ENCODE measurements at regions not wholly inside any gene's neighbourhood (a gene's known extent, or its start where the extent isn't known, plus 50 kb on each side); places are given as distances from the start of the nearest gene placed in this dataset.

DNA sequence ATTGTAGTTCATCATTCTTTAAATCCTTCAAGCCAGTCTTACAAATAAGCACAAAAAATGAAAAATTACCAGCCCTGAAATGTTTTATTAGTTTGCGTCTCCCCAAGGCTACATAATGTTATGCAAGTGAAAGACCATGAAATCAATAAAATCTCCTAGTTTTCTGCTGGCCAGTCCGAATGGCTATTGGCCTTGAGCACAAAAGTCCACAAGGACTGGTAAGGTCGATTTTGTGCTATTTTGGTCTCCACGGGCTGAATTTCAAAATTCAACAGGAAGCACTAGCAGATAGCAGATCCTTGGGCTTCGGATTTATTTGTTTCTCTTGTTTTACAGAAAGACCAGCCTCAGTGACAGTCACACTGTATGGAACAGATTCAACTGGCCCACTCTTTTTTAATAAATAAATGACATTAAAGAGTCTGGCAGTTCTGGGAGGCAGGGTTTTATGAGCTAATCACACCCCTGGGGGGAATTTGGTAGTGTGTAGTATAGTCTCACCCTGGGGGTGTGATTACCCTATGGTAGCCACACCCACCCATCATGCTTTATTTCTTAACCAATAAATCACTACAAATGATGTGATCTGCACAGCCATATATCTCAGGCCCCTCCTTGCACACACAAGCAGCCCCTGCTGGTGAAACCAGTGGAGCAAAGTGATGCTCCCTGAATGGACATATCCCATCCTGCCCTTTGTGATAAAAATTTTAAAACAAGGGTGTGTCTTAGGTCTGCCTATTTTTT is 51.1 kb upstream of the TMEM33 start:
- ATAC-seq, result no peak
- no peak for DNase-seq
- intact Hi-C loops (cut with micrococcal nuclease), result loop anchor here (5.0 kb wide), 1 partner anchor 187 kb away; no protein-coding TSS in a partner anchor

DNA sequence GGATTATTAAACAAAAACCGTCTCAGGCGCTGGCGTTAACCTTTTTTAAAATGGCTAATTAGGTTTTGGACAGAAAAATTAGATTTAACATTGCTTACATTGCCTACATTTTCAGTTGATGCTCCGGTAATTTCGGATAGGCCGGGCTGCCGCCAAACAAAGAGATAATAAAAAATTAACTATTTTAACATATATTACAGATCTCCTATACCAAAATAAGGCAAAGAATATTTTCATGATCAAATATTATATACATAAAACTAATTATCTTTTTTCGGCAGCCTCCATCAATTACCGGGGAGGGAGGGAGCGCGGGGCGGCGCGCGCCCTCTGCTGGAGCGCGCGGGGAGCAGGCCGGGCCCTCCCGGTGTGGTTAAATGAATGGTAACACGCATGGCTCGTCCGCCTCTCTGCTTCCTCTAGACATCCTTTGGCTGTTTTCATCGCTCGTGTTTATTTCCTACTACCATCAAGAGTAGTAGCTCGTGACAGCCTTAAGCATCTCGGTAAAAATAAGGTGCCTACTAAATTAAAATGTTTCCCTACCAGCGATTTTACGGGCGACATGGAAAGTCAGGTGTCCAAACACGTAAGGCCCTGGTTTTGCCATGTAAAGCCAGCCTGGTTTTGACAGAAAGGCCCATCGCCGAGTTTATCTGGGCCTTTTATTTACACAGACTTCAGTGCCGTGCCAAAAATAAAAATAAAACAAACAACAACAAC is 52.4 kb upstream of the TMEM33 start:
- intact Hi-C loops (cut with micrococcal nuclease), result loop anchor here (5.0 kb wide), 1 partner anchor 185 kb away; no protein-coding TSS in a partner anchor
- DNase-seq, result peak; percentile 67
- ATAC-seq, result peak; percentile 89

DNA sequence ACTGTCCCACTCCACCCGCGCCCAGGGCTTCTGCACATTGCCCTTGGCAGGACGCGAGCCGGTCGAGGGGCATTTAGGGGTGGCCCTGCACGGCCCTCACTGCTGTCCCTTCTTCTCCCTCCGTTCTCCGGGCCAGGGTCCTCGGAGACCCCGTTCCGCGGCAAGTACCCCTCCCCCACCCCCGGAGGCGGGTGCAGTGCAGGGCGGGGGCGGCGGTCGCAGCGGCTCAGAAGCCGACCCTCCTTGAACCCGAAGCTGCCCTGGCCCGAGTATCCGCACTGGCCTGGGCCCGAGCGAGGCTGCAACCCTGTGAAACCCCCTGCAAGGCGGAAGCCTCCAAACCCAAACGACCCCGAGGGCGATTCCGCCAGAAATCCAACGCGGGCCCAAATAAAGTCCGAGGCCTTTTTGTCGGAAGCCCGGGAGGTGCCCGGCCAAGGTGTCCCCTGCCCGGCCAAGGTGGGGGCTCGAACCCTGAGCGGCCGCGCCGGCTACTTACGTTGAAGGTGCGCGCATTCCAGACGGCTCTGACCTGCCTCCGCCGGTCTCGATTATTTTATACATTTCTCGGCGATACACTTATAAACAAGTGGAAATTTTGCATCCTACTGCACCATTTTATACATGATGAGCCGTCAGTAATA is 53.1 kb upstream of the TMEM33 start:
- no peak for DNase-seq
- no peak for ATAC-seq
- intact Hi-C loops (cut with micrococcal nuclease), result loop anchor here (5.0 kb wide), 1 partner anchor 185 kb away; no protein-coding TSS in a partner anchor

DNA sequence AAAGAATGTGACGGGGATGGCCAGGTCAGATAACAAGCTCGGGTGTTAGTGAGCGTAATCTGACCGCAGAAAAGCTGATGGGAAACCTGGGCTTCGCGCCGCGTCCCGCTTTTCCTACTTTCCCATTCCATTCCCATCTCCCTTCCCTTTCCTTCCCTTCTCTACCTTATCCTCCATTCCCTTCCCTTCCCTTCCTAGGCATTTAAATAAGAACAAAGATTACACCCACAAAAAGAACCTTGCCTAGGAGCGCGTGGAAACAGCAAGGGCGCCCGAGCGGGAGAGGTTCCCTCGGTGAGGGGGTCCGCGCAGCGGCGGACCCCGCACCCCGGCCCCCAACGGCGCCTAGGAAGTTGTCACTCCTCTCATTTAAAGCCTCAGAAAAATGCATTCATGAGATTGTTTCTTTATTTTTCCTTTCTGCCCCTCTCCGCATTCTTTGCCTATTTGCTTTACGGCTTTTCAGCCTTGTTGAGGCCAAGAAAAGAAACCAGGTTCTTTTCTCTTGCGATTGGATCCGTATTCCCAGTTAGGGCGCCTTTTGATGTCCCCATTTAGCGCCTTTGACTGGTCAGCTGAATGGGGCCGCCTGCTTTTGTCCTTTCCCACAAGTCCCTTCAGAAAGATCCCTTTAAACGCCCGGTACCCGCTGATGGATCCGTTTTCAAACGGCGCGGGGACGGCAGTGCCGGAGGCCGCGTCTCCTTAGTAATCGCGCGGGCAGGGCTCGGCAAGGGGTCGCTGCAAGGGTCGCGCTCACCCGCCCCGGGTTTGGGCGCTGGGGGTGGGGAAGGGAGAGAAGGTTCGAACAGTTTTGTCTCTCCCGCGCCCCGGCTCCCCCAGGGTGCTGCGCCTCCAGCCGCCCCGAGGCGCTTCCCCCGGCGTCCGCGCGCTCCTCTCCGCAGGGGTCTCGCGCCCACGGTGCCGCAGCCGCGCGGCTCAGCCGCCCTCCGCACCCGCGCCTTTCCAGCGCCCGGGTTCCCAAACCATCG is 54.1 kb upstream of the TMEM33 start:
- DNase-seq (no peak), ATAC-seq (no peak)
- intact Hi-C loops (cut with micrococcal nuclease), result loop anchor here (5.0 kb wide), 1 partner anchor 184 kb away; no protein-coding TSS in a partner anchor

DNA sequence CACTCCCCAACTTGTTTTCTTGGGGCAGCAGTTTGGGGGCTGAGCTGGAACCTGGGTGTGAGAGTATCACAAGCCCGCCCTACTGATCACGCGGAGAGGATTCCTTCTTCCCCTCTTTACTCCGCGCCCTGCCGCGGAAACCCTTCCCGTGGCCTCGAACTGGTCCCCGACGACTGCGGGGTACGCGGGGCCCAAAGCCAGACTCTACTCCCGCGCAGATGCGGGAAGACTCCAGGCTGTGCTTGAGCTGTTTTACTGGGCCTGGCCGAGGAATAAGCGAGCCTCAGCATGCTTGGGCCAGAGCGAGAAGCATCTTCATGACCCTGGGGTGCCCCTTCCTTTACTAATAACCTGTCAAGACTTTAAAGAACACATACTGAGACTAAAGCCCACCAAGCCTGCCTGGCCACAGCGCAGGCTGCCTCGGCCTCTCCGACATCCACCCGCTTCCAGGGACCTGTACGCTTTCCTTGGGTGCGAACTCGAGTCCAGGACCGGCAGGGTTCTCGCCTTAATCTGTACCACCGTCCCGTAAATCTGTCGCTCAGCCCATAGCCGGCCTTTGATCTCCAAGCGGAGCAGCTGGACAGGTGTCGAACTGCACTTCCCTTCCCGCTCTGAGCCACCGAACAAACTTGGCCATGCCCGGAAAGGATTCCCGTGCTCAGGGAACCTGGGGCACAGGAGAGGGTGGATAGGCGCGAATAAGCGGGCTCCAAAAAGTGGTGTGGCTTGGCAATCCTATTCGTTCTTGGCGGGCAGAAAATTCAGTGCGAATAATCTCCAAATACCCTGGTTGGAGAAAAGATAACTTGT is 55.0 kb upstream of the TMEM33 start:
- ATAC-seq, result no peak
- intact Hi-C loops (cut with micrococcal nuclease), result loop anchor here (5.0 kb wide), 1 partner anchor 183 kb away; no protein-coding TSS in a partner anchor
- DNase-seq, result no peak

DNA sequence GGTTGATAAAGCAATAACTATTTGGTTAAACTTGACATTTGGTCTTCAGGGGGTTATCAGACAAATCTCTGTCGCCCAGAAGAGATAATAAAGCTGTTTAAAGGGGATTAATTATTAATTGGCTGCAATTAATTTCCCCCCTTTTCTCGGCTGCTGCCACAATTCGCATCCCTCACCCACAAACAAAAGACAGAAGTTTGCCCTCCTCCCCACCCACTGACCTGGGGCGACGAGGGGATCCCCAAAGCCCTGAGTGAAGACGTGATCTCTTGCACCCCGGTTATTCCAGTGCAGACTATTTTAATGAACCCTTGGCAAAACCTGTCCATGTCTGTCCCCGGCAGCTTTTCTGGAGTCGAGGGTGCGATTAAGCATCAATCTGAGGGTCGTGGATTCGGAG is 55.7 kb upstream of the TMEM33 start:
- DNase-seq, result no peak
- intact Hi-C loops (cut with micrococcal nuclease), result no loop called here
- ATAC-seq, result no peak

DNA sequence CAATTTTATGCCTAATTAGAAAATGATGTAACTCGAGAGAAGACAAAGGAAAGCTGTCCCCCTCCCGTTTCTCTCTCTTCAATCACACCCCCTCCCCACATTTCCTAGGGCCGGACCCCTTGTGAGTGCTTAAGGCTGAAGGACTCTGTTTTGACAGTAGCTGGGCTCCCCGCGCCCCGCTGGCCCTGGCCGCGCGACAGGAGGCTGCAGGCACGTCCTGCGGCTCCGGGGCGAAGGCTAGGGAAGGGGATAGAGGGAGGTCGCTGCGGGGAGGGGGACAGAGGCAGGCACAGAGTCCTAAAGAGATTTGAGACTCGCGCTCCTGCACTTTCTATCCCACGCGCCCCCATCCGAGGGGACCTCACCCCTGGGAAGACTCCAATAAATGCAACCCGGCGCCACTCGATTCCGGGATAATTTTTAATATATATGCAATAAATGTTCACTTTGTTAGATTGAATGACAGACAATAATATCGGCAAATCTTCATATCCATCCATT is 56.2 kb upstream of the TMEM33 start:
- intact Hi-C loops (cut with micrococcal nuclease), result no loop called here
- no peak for ATAC-seq
- DNase-seq, result no peak

DNA sequence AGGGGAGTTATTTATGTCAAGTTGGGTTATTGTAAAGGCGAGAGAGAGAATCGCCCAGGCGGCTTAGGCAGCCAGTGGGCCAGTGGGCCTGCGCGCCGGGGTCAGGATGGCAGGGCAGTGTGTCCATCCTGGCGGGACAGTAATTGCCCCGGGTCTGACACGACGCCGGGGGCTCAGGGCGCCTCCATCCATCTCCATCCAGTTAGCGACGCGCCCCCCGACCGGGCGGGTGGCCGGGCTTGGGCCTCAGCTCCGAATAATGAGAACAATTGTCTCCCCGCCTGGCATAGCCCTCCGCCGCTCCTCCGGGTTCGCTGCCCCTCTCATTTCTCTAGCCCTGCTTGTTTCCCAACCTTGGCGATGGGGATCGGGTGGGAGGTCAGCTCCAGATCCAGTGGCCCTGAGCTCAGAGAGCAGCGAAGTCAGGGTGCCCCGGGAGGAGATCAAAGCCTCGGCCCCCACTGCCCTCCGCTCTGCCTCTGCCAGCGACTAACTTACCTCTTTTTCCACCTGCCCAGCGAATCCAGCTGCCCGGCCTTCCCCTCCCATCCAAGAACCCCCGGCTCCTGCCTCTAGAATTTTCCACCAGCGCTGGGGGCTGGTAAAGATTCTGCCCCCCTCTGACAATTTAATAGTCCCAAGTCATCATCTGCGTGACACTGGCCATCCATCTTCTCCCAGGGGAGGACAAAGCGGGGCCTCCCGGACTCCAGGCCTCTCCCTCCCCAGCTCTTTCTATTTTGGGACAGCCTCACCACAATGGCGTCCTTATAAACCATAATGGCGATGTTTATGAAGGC is 56.9 kb upstream of the TMEM33 start:
- ATAC-seq (no peak), DNase-seq (no peak)
- intact Hi-C loops (cut with micrococcal nuclease), result no loop called here

DNA sequence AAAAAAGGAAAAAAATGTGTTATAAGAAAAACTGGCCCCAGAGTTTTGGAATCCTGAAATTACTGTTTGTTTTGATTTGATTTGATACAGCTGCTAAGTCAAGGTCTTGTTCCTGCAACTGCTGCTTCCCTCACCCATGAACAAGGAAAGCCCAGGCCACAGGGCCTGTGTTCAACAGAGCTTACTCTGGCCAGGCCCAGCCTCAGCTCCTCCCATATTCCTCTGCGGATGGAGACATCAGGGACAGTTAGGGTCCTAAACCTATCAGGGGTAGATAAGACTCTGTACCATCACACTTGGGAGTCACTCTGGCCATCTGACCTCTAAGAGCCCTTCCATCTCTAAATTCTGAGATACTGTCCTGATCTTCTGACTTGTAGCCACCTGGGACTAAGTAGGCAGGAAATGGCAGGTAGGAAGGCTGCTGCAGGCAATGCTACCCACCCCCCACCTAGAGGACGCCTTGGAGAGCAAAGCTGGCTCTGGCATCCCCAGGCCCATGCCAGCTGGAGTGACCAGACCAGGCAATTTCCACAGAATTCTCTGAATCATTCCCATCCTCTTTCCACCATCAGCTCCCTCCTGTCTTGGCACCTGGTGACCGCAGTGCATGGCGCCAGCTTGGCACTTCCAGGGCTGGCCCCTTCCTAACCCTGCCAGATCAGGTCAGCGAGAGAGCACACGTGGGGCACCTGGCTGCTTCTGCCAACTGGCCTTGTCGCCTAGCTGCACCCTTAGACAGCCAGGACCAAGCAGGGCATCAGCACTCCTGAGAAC is 58.0 kb upstream of the TMEM33 start:
- DNase-seq (no peak), ATAC-seq (no peak)
- intact Hi-C loops (cut with micrococcal nuclease), result no loop called here

DNA sequence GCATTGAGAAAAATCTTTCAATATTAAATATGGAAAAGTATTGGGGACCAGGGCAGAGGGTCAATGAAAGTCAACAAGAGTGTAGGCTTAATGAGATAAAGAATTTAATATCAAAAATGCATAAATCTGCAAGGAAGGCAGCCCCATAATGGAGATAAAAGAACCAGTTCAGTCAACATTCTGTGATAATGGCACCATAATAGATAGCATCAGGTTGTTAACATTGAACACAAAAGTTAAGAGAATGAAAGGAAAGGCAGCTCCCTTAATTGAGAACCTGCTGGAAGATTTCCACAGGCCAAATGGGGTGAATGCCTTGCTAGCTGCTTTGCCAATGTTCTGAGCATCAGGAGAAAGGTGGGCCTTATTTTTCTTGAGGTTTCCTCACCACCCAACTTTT is 60.4 kb upstream of the TMEM33 start:
- intact Hi-C loops (cut with micrococcal nuclease), result no loop called here
- DNase-seq, result no peak
- ATAC-seq, result no peak

DNA sequence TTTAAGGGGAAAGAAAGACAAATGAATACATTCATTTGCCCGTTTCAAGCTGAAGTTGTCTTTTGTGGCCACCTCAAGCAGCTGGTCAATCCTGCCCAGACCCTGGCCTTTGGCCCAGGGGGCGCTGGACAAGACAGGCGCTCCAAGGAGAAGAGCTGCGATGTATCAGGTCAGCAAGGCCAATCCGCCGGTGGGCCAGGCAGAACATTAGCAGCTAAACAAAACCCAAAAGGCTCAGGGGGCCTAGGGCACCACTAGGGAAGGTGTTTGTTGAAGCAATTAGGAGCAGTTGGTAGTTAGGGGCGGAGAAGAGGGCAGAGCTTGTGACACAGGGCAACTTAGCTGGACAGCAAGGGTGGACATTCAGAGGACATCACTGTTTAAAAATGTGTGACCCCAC is 60.8 kb upstream of the TMEM33 start:
- no peak for DNase-seq
- intact Hi-C loops (cut with micrococcal nuclease), result no loop called here
- ATAC-seq, result no peak

DNA sequence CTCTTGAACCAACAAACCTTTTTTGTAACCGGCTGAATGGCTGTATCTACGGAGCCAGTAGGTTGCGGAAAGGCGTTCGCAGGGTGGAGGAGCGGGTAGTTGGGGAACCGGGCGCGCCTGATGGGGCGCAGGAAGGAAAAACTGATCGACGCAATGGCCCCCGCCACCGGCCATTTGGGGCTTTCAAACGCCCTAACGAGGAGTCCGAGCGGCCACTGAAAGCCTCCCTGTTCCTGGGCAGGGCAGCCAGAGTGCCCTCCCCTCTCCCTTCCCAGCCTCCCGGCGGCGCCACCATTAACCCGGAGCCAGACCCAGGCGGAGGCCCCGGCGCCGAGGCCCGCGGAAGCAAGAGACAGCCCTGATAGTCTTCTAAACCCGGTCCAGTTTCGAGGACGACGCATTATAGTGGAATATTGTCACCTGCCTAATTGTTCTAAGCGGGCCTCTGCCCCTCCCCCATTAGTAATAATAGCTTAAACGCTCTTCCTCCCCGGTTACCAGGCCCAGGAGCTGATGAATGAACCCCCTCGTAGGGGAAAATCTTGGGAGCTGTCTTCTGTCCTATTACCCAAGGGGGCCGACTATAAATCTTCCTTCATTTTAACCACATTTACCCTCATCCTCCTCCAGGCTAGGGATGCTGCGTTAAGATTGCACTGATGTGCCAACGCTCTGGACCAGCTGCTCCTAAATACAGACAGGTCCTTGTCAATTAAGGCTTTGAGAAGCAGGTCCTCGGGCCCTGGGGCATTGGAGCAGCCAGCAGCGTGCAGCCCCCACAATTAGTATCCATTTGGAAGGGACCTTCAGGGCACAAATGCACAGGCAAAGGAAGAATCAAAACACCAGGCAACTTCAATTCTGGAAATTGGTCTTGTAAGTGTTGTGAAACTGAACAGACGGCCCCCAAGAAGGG is 61.6 kb upstream of the TMEM33 start:
- no peak for DNase-seq
- no peak for ATAC-seq
- intact Hi-C loops (cut with micrococcal nuclease), result no loop called here

DNA sequence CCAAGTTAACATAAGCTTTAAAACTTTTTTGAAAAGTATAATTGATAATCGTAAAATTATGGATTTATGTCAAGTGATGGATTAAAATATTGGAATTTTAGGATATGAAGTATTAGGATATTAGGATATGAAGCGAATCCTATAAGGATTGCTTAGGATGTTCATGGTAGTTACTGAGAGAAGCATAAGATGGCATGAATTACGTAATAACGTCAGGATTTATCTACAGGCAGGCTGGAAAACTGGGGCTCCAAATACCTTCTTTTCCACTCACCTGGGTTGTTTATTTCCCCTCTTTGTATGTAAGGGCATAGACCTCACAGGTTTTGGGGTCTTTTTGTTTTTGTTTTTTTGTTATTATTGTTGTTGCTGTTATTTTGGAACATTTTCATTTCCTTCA is 65.2 kb upstream of the TMEM33 start:
- no peak for DNase-seq
- intact Hi-C loops (cut with micrococcal nuclease), result no loop called here

DNA sequence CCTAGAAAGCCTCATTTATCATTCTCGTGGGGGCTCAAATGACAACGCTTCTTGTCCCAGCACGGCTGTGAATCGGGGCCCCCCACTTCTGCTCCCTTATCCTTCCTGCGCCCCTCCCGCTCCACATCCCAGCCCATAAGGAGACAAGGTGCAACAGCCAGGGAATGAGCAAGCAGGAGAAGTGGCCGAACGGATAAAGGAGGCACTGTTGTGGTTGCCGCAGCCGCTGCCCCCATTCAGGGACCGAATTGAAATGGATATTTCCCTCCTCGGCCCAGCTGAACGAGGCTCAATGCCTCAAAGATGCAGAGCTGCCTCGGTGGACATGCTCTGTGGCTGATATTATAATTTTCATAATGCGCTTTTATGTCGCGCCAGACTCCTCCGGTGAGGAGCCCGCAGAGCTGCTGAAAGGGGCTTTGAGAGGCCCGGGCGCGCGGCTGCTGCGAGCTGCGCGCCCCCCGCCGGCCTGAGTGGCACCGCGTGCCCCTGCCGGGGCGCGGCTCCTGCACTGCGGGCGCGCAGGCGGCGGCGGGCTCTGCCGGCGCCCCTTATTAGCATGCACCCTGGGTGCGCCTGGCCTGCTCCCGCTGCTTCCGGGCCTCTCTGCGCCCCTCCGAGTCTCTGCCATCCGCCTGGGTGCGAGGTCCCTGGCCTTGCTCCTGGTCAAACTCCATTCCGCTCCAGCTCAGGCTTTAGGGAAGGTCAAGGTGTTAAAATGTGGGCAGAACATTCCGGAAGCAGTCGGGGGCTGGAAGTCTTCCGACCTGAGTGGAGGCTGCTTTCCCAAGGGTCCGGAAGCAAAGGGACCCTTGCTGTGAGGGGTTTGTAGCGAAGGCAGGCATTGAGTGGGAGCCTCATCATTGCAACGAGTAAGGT is 68.2 kb upstream of the TMEM33 start:
- intact Hi-C loops (cut with micrococcal nuclease), result no loop called here
- DNase-seq (no peak), ATAC-seq (no peak)

More for the DNA sequence above, 65.2 kb upstream of the TMEM33 start:
- no peak for ATAC-seq

Data from left ventricle myocardium superior (tissue), 1 donor.